HL-60 (cell line): ENCODE measurements at regions not wholly inside any gene's neighbourhood (a gene's known extent, or its start where the extent isn't known, plus 50 kb on each side); places are given as distances from the start of the nearest gene placed in this dataset.

Experiments
- DNase-seq, 2 experiments: peaks; one replicate each; pipeline ENCODE4 v3.0.0-alpha.2; 2010 to 2020; ENCODE audit warnings: low read depth in 1 of 2, low spot score in 1 of 2
- H3K27ac ChIP-seq: fragments of 250-450 bp; sonication (Bioruptor Pico); replicated peaks from 2 replicates; pipeline ENCODE4 v1.5.1; 2020; ENCODE audit warnings: mild to moderate bottlenecking, moderate library complexity
- H3K27me3 ChIP-seq: fragments of 250-450 bp; sonication (Bioruptor Pico); 2 replicates; pipeline ENCODE4 v1.5.1; 2021; ENCODE audit warnings: mild to moderate bottlenecking, moderate library complexity; ENCODE audit not compliant: insufficient read depth, poor library complexity, severe bottlenecking
- H3K4me3 ChIP-seq: replicated peaks from 2 replicates; pipeline ENCODE4 v1.5.1; 2011; ENCODE audit warnings: mild to moderate bottlenecking, control low read depth, low read length; ENCODE audit not compliant: insufficient read depth
- GABPA ChIP-seq: IDR thresholded peaks from 2 replicates; pipeline ENCODE4 v1.6.1; 2012; ENCODE audit warnings: low read depth
- POLR2AphosphoS5 ChIP-seq: IDR thresholded peaks from 2 replicates; pipeline ENCODE4 v1.6.1; 2012; ENCODE audit warnings: low read depth
- REST ChIP-seq: IDR thresholded peaks from 2 replicates; pipeline ENCODE4 v1.6.1; 2012; ENCODE audit warnings: low read depth; ENCODE audit not compliant: insufficient replicate concordance
- SPI1 ChIP-seq: IDR thresholded peaks from 2 replicates; pipeline ENCODE4 v1.6.1; 2012; ENCODE audit warnings: low read depth, mild to moderate bottlenecking, borderline replicate concordance
- TF ChIP-seq, protein P1 (sequence below): IDR thresholded peaks from one replicate; pipeline ENCODE4 v1.5.1; 2011; ENCODE audit warnings: low read length, control low read depth, inconsistent platforms; ENCODE audit not compliant: insufficient read depth

GRCh38 chr13:54356849-54357248, 1328.2 kb downstream of the OLFM4 start:
- Histone ChIP-seq H3K27me3 (no peaks in the 10 kb centered on the region), H3K27ac (no peak overlapping the region), H3K4me3 (no peak overlapping the region)
- DNase-seq: no peak
- TF ChIP-seq POLR2AphosphoS5: no peak
- TF ChIP-seq REST: no peak
- TF ChIP-seq SPI1: no peak
- TF ChIP-seq, protein P1, sequence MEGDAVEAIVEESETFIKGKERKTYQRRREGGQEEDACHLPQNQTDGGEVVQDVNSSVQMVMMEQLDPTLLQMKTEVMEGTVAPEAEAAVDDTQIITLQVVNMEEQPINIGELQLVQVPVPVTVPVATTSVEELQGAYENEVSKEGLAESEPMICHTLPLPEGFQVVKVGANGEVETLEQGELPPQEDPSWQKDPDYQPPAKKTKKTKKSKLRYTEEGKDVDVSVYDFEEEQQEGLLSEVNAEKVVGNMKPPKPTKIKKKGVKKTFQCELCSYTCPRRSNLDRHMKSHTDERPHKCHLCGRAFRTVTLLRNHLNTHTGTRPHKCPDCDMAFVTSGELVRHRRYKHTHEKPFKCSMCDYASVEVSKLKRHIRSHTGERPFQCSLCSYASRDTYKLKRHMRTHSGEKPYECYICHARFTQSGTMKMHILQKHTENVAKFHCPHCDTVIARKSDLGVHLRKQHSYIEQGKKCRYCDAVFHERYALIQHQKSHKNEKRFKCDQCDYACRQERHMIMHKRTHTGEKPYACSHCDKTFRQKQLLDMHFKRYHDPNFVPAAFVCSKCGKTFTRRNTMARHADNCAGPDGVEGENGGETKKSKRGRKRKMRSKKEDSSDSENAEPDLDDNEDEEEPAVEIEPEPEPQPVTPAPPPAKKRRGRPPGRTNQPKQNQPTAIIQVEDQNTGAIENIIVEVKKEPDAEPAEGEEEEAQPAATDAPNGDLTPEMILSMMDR: no peak
- no peak for TF ChIP-seq GABPA

DNA sequence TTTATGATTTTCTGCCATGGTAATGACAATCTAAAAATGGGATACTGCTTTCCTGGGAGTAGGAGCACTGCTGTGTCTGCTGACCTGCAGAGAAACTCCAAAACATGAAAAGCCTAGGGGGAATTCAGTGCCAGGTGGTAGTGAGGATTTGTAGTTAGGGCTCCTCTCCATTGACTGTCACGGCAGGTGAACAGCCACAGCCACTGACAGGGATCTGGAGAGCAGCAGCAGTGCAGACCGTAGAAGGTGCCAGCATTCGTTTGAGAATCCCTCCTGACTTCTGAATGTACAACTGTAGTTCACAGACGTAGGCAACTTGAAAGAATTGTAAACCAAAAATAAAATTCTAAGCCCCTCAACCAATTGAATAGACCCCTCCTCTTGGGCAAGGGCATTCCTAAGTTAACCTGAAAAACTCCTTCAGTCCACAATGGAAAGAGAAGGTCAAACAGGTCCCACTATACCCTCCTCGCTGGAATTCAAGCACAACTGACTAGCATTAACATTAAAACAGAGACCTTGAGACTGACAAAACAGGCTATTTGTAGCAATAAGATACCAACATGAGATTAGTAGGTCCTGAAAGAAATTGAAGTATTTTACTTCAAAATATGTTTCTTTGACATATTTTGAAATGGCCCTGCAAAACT, 1328.8 kb downstream of the OLFM4 start:
- no peak overlapping the region for H3K27ac ChIP-seq
- H3K27me3 ChIP-seq: no peaks in the 10 kb centered on the region
- TF ChIP-seq, protein P1: no peak
- TF ChIP-seq REST (no peak), POLR2AphosphoS5 (no peak), GABPA (no peak), SPI1 (no peak)
- DNase-seq: no peak
- no peak overlapping the region for H3K4me3 ChIP-seq

DNA sequence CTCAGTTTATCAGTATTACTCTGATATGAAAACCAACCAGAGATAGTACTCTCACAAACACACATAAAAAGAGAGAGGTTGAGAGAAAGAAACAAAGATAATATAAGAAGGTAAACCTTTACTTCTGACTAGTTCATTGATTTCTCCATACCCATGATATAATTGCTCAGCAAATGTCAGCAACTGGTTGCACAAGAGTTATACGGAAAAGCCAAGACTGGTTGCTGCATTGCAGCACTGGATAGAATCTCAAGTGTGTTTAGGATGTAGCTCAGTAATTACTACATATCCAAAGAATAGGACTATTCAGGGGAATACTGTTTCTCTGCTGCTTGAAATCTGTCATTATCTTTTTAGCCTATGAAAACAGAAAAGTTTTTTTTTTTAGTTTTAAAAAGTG, 1332.8 kb downstream of the OLFM4 start:
- Histone ChIP-seq H3K4me3 (no peak overlapping the region), H3K27ac (no peak overlapping the region), H3K27me3 (no peaks in the 10 kb centered on the region)
- no peak for DNase-seq
- TF ChIP-seq SPI1: no peak
- no peak for TF ChIP-seq REST
- no peak for TF ChIP-seq POLR2AphosphoS5
- TF ChIP-seq GABPA: no peak
- TF ChIP-seq, protein P1: no peak
